OCI-LY7 (cell line): ENCODE measurements at regions not wholly inside any gene's neighbourhood (a gene's known extent, or its start where the extent isn't known, plus 50 kb on each side); places are given as distances from the start of the nearest gene placed in this dataset.

Experiments
- EZH2phosphoT487 ChIP-seq: fragments of 200-600 bp; sonication (generic); IDR thresholded peaks from 2 replicates; pipeline ENCODE4 v1.6.1; 2018; ENCODE audit warnings: low read depth, borderline replicate concordance, mild to moderate bottlenecking, mixed run types, antibody characterized with exemption, low read length, moderate library complexity, mixed read lengths
- TF ChIP-seq, protein P1 (sequence below): fragments of 200-600 bp; sonication (generic); conservative IDR thresholded peaks from 2 replicates; pipeline ENCODE4 v1.5.1; 2014; ENCODE audit warnings: mild to moderate bottlenecking, antibody characterized with exemption, low read length, moderate library complexity, mixed read lengths

DNA sequence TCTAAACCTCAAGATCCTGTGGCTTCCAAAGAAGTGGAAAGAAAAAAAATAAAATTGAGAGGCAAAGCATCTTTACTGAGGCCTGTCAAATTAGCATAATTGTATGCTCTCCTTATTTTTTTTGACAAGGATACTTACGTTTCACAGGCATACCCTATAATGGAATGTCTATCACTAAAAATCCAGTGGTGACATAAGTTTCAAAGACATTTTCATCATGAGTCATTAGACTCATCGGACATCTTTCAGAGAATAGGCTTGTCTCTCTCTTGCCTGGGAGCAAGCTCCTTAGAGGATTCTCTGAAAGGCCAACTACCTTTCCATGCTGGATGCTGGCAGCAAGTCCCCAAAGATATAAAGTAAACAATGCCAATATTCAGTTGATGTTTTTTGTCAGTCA lies 380.7 kb upstream of the STEAP1 start:
- TF ChIP-seq, protein P1, sequence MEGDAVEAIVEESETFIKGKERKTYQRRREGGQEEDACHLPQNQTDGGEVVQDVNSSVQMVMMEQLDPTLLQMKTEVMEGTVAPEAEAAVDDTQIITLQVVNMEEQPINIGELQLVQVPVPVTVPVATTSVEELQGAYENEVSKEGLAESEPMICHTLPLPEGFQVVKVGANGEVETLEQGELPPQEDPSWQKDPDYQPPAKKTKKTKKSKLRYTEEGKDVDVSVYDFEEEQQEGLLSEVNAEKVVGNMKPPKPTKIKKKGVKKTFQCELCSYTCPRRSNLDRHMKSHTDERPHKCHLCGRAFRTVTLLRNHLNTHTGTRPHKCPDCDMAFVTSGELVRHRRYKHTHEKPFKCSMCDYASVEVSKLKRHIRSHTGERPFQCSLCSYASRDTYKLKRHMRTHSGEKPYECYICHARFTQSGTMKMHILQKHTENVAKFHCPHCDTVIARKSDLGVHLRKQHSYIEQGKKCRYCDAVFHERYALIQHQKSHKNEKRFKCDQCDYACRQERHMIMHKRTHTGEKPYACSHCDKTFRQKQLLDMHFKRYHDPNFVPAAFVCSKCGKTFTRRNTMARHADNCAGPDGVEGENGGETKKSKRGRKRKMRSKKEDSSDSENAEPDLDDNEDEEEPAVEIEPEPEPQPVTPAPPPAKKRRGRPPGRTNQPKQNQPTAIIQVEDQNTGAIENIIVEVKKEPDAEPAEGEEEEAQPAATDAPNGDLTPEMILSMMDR, result no peak
- no peak for TF ChIP-seq EZH2phosphoT487
